Chondrocyte (in vitro differentiated cells): ENCODE measurements at regions not wholly inside any gene's neighbourhood (a gene's known extent, or its start where the extent isn't known, plus 50 kb on each side); places are given as distances from the start of the nearest gene placed in this dataset.

Experiments
- DNase-seq: peaks from one replicate; pipeline ENCODE4 v3.0.0; 2021; ENCODE audit warnings: mixed read lengths, low spot score
- H3K27ac Mint-ChIP-seq: one replicate; pipeline ENCODE4 v1.8.0; 2021; ENCODE audit warnings: mild to moderate bottlenecking, moderate library complexity, mixed read lengths; ENCODE audit not compliant: unreplicated experiment
- H3K27me3 Mint-ChIP-seq: 2 replicates; pipeline ENCODE4 v1.8.0; 2021; ENCODE audit warnings: low read depth, mixed read lengths
- H3K36me3 Mint-ChIP-seq: 2 replicates; pipeline ENCODE4 v1.8.0; 2021; ENCODE audit warnings: low read depth, mixed read lengths
- H3K4me1 Mint-ChIP-seq: 2 replicates; pipeline ENCODE4 v1.8.0; 2021; ENCODE audit warnings: low read depth, mild to moderate bottlenecking, mixed read lengths
- H3K4me3 Mint-ChIP-seq: one replicate; pipeline ENCODE4 v1.8.0; 2021; ENCODE audit warnings: mild to moderate bottlenecking, moderate library complexity, mixed read lengths; ENCODE audit not compliant: unreplicated experiment
- H3K9me3 Mint-ChIP-seq: 2 replicates; pipeline ENCODE4 v1.8.0; 2021; ENCODE audit warnings: low read depth, mixed read lengths
- TF ChIP-seq, protein P1 (sequence below): fragments of 200-600 bp; sonication (generic); IDR thresholded peaks from 2 replicates; pipeline ENCODE4 v1.5.0; 2021; ENCODE audit warnings: antibody characterized with exemption, mild to moderate bottlenecking, moderate library complexity

DNA sequence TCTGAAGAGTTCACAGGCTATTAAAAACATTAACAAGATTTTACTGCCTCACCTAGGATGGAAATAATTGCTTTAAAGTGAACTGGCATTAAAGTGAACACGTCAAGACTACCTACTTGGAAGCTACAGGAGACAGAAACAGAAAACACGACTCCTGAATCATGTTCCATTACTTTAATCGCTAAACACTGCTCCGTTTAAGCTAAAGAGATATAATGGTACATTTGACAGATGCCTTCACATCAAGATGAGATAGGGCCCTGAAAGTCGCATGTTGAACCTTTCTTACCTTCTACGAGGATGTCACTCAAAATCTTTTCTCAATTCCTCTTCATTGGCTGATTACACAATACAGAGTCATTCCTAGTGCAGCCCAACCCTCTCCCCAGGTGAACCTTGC lies 206.3 kb upstream of the GATB start:
- H3K27ac Mint-ChIP-seq = no peak overlapping the region
- H3K4me3 Mint-ChIP-seq = no peak overlapping the region
- no peaks in the 10 kb centered on the region for H3K9me3 Mint-ChIP-seq
- H3K4me1 Mint-ChIP-seq = no peaks in the 10 kb centered on the region
- TF ChIP-seq, protein P1, sequence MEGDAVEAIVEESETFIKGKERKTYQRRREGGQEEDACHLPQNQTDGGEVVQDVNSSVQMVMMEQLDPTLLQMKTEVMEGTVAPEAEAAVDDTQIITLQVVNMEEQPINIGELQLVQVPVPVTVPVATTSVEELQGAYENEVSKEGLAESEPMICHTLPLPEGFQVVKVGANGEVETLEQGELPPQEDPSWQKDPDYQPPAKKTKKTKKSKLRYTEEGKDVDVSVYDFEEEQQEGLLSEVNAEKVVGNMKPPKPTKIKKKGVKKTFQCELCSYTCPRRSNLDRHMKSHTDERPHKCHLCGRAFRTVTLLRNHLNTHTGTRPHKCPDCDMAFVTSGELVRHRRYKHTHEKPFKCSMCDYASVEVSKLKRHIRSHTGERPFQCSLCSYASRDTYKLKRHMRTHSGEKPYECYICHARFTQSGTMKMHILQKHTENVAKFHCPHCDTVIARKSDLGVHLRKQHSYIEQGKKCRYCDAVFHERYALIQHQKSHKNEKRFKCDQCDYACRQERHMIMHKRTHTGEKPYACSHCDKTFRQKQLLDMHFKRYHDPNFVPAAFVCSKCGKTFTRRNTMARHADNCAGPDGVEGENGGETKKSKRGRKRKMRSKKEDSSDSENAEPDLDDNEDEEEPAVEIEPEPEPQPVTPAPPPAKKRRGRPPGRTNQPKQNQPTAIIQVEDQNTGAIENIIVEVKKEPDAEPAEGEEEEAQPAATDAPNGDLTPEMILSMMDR = no peak
- no peaks in the 10 kb centered on the region for H3K36me3 Mint-ChIP-seq
- no peak for DNase-seq
- peaks cover 11% of the 10 kb centered on the region for H3K27me3 Mint-ChIP-seq

DNA sequence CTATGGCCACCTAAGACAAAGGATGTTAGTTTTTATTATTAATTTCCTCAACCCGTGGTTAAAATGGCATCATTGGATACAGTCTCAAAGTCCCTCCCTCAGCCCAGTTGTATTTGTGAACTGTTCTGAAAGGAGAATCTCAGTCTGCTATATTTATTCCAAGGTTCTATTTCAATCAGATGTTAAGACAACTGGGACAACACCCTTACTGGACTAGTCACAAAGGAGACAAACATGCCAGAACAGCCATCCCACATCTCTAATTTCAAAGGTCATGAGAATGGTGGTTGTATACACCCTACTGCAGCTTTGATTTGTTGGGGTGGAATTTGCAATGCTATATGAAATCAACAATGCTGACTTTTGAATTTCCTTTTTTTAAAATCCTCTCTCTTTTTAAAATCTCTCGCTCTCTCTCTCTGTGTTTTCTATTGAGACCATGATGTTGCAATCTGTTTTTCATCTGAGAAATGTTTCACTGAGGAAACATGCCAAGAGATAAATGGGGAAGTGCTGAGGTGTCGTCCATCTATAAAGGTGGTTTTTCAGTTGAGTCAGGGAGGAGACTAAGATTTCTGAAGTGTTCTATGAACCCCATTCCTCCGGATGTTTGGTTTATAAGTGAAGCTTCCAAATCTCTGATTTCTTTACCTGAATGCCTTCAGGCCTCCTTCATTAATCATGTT lies 201.5 kb upstream of the GATB start:
- Mint-ChIP-seq H3K4me3 (no peak overlapping the region), H3K9me3 (no peaks in the 10 kb centered on the region), H3K27ac (no peak overlapping the region), H3K36me3 (no peaks in the 10 kb centered on the region), H3K27me3 (peaks cover 14% of the 10 kb centered on the region), H3K4me1 (peaks cover 4% of the 10 kb centered on the region)
- no peak for DNase-seq
- TF ChIP-seq, protein P1 = no peak

DNA sequence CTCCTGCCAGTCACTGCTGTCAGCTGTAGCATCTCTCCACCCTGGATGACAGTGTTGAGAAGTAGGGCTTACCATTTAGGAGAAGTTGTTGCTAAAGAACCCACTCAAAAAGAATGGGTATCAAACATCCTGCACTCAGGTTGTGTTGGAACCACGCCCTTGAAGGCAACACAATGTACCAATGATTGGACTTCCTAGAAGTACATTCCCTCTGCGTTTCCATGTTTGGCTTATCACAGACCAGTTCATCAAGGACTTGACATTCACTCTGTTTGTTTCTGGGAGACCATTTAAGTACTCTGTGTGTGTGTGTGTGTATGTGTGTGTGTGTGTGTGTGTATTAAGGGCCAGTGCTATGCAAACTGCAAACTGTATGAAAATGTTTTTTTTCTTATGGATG lies 200.6 kb upstream of the GATB start:
- Mint-ChIP-seq H3K4me3 (no peak overlapping the region), H3K4me1 (peaks cover 10% of the 10 kb centered on the region), H3K27ac (no peak overlapping the region), H3K27me3 (peaks cover 14% of the 10 kb centered on the region), H3K36me3 (no peaks in the 10 kb centered on the region), H3K9me3 (no peaks in the 10 kb centered on the region)
- TF ChIP-seq, protein P1 = no peak
- DNase-seq = no peak

DNA sequence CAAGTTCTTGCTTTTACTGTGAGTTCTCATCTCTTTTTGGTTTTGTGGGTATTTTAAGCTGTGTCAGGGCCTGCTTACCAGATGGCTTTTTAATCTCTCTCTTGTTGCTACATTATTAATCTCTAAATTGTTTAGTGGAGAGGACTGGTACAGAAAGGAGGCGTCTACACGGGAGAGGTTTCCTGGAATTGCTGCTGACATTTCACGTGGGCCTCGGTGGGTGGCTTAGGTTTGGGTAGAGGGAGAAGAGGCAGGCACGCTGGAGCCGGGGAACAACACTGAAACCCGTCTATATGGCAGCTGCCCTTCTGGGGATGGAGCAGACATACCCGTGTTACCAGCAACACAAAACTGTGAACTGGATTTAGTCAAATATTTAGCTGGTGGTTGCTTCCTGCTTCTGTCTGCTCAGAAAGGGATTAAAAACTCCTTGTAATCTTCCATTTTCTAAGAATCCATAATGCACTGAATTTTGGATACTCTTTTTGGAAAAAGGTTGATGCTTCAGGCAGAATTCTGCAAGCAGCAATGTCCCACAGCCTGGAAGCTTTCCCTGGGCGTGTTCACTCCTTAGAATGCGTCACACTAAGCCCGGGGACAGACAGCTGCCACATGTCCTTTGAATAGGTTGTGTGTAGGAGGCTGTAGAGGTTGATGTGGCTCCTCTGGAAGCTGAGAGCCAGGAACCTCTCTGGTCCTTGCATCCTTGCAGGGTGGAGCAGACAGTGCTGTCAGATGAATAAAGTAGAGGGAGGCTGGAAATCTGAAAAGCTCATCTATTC lies 199.8 kb upstream of the GATB start:
- DNase-seq = no peak
- H3K27me3 Mint-ChIP-seq = peaks cover 12% of the 10 kb centered on the region
- no peak overlapping the region for H3K4me3 Mint-ChIP-seq
- TF ChIP-seq, protein P1 = no peak
- no peak overlapping the region for H3K27ac Mint-ChIP-seq
- H3K9me3 Mint-ChIP-seq = no peaks in the 10 kb centered on the region
- H3K36me3 Mint-ChIP-seq = no peaks in the 10 kb centered on the region
- peaks cover 10% of the 10 kb centered on the region for H3K4me1 Mint-ChIP-seq

DNA sequence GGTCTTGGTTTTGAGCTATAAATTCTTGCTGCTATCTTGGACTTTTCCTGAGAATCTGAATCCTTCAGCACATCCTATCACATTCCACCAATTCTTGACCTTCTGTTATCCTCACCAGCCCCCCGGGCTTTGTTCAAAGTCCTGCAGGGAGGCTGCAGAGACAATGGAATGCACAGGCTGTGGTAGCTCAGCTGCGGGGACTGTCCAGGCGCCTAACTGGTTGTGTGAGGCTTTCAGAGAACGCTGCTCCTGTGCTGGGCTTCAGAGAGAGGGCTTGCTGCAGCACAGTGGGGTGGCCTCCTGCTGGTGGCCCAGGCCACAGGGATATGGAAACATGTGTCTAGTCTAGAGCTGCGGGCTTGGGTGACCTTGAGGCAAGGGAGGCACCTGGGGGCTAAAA lies 196.3 kb upstream of the GATB start:
- H3K36me3 Mint-ChIP-seq = no peaks in the 10 kb centered on the region
- H3K27ac Mint-ChIP-seq = no peak overlapping the region
- no peak for DNase-seq
- peaks cover 13% of the 10 kb centered on the region for H3K27me3 Mint-ChIP-seq
- TF ChIP-seq, protein P1 = peak; percentile 23
- H3K4me1 Mint-ChIP-seq = peaks cover 10% of the 10 kb centered on the region
- H3K4me3 Mint-ChIP-seq = no peak overlapping the region
- no peaks in the 10 kb centered on the region for H3K9me3 Mint-ChIP-seq
